Pancreas (tissue), 10 donors: ENCODE measurements at regions not wholly inside any gene's neighbourhood (a gene's known extent, or its start where the extent isn't known, plus 50 kb on each side); places are given as distances from the start of the nearest gene placed in this dataset.
"Not testable (repeated sequence)": the region's sequence is repeated elsewhere in the genome, so short reads cannot be mapped to it uniquely, and the experiment has no call there.

Source experiments
- ATAC-seq, 4 donors: fragments of 200-7000 bp; cut with Tn5 transposase; one replicate each; pipeline versions ENCODE4 v1.8.0 to v1.9.1; 2020; ENCODE audit warnings: mild to moderate bottlenecking in 4 of 4, moderate library complexity in 4 of 4
- DNase-seq, 6 donors: peaks; one replicate each; pipeline ENCODE4 v3.0.0-alpha.2; 2020
- FAIRE-seq: peaks from 2 replicates; lab custom pipeline; 2012; peaks lifted over from hg19 to GRCh38; lab: Jason Lieb, UNC
- H3K27ac ChIP-seq, 4 donors: fragments of 200-600 bp; sonication (generic); 1 replicate in 3 of 4; 2 replicates in 1 of 4; pipeline versions ENCODE4 v1.5.0 to v1.8.0; 2020
- H3K27me3 ChIP-seq, 4 donors: fragments of 200-600 bp; one replicate each; pipeline ENCODE4 v1.8.0; 2021
- H3K36me3 ChIP-seq, 3 donors: fragments of 200-600 bp; sonication (generic) in 1 of 3; one replicate each; pipeline versions ENCODE4 v1.5.0 to v1.8.0; 2020 to 2021
- H3K4me1 ChIP-seq, 3 donors: fragments of 200-600 bp; one replicate each; pipeline ENCODE4 v1.8.0; 2021
- H3K4me3 ChIP-seq, 4 donors: fragments of 200-600 bp; sonication (generic) in 2 of 4; one replicate each; pipeline versions ENCODE4 v1.5.0 to v1.8.0; 2020 to 2021
- H3K9me3 ChIP-seq, 4 donors: fragments of 200-600 bp; one replicate each; pipeline ENCODE4 v1.8.0; 2021
- CTCF ChIP-seq, 4 donors: fragments of 200-600 bp; sonication (generic) in 3 of 4; IDR thresholded peaks; one replicate each; pipeline versions ENCODE4 v1.5.0 to v1.8.0; 2021; ENCODE audit warnings: antibody characterized with exemption in 4 of 4
- WGBS, 2 donors: extraction: QIAGEN DNeasy Blood & Tissue Kit; methylation state at CpG; one replicate each; pipeline ENCODE4 v1.1.7; 2013; 5-methylcytosine and 5-hydroxymethylcytosine counted together
- intact Hi-C, 3 donors: fragments of 100-400 bp; cut with DNase I; formaldehyde crosslinking; loops; one replicate each; pipeline versions ENCODE4 v1.11.1 to v1.14.2; 2022
- donor health status: healthy with polysubstance abuse.
- donor health status: DM: no; HTN: no; CAD: no; lungs with moderate emphysema.
- donor health status: DM: no; HTN: no; CAD: no.
- donor health status: control.
- donor health status: control.
- donor health status: Bipolar disorder and iron deficiency.
- donor health status: DM: yes; HTN: yes; CAD: no.
- donor health status: DM: no; HTN: no; CAD: no.
- donor health status: DM: no; HTN: no; CAD: no.
- donor health status: DM: yes; HTN: yes; CAD: no.

GRCh38 chr20:55937283-55937682 lies 68.0 kb downstream of the CBLN4 start:
- H3K27me3 ChIP-seq, result no peaks in the 10 kb centered on the region
- no peaks in the 10 kb centered on the region for H3K36me3 ChIP-seq
- no peak for FAIRE-seq
- no peak overlapping the region for H3K27ac ChIP-seq
- ATAC-seq, result no peak
- 63 to 68% methylated on average over 3 of the region's 3 CpGs for WGBS, 2 donors
- H3K4me3 ChIP-seq, result no peak overlapping the region
- TF ChIP-seq CTCF (IDR thresholded peaks at IDR 0.05), result no peak
- no peaks in the 10 kb centered on the region for H3K9me3 ChIP-seq
- intact Hi-C loops, result no loop called here
- no peak for DNase-seq
- no peaks in the 10 kb centered on the region for H3K4me1 ChIP-seq

GRCh38 chr20:55936209-55936595 lies 69.1 kb downstream of the CBLN4 start:
- Histone ChIP-seq H3K27ac (no peak overlapping the region), H3K27me3 (no peaks in the 10 kb centered on the region), H3K4me1 (no peaks in the 10 kb centered on the region), H3K36me3 (no peaks in the 10 kb centered on the region), H3K9me3 (no peaks in the 10 kb centered on the region), H3K4me3 (no peak overlapping the region)
- intact Hi-C loops, result no loop called here
- FAIRE-seq (no peak), DNase-seq (no peak), ATAC-seq (no peak)
- TF ChIP-seq CTCF (IDR thresholded peaks at IDR 0.05), result no peak
- 31 to 48% methylated on average over 2 of the region's 2 CpGs for WGBS, 2 donors

GRCh38 chr20:55935448-55936208 lies 69.7 kb downstream of the CBLN4 start:
- no peaks in the 10 kb centered on the region for H3K9me3 ChIP-seq
- FAIRE-seq (no peak), ATAC-seq (no peak), DNase-seq (no peak)
- H3K4me3 ChIP-seq, result no peak overlapping the region
- intact Hi-C loops, result no loop called here
- TF ChIP-seq CTCF (IDR thresholded peaks at IDR 0.05), result no peak
- no peaks in the 10 kb centered on the region for H3K27me3 ChIP-seq
- 42 to 58% methylated on average over 3 of the region's 3 CpGs for WGBS, 2 donors
- no peaks in the 10 kb centered on the region for H3K4me1 ChIP-seq
- no peaks in the 10 kb centered on the region for H3K36me3 ChIP-seq
- H3K27ac ChIP-seq, result no peak overlapping the region

GRCh38 chr20:55934146-55934545 lies 71.2 kb downstream of the CBLN4 start:
- 65 to 83% methylated on average over 2 of the region's 2 CpGs for WGBS, 2 donors
- H3K27me3 ChIP-seq, result no peaks in the 10 kb centered on the region
- H3K4me1 ChIP-seq, result no peaks in the 10 kb centered on the region
- H3K4me3 ChIP-seq, result no peak overlapping the region
- intact Hi-C loops, result no loop called here
- DNase-seq (no peak), FAIRE-seq (no peak), ATAC-seq (no peak)
- no peak overlapping the region for H3K27ac ChIP-seq
- H3K36me3 ChIP-seq, result no peaks in the 10 kb centered on the region
- TF ChIP-seq CTCF (IDR thresholded peaks at IDR 0.05), result no peak
- no peaks in the 10 kb centered on the region for H3K9me3 ChIP-seq

GRCh38 chr20:55930876-55931275 lies 74.4 kb downstream of the CBLN4 start:
- FAIRE-seq, H3K4me3 ChIP-seq, H3K4me1 ChIP-seq, ATAC-seq, H3K27me3 ChIP-seq, DNase-seq, H3K27ac ChIP-seq, H3K36me3 ChIP-seq, intact Hi-C loops, H3K9me3 ChIP-seq: not testable (repeated sequence)
- WGBS, 2 donors, result 39 to 40% methylated on average over 2 of the region's 2 CpGs
